A549 (cell line): ENCODE measurements at regions not wholly inside any gene's neighbourhood (a gene's known extent, or its start where the extent isn't known, plus 50 kb on each side); places are given as distances from the start of the nearest gene placed in this dataset.

ENCODE experiments used
- JUNB ChIP-seq: fragments of >200 bp; sonication (Bioruptor Twin); formaldehyde crosslinking; IDR thresholded peaks from 2 replicates; pipeline ENCODE4 v1.6.1; 2016
- MAFK ChIP-seq: fragments of 450-650 bp; IDR thresholded peaks from 2 replicates; pipeline ENCODE4 v1.6.1; 2014; ENCODE audit not compliant: partially characterized antibody
- POLR2A ChIP-seq: IDR thresholded peaks from 2 replicates; pipeline ENCODE4 v1.6.1; 2012; ENCODE audit warnings: mild to moderate bottlenecking, low read length
- ZC3H11A ChIP-seq: fragments of 450-650 bp; IDR thresholded peaks from 2 replicates; pipeline ENCODE4 v1.6.1; 2014; ENCODE audit warnings: antibody characterized with exemption, mild to moderate bottlenecking
- TF ChIP-seq, protein P1 (sequence below): fragments of >200 bp; sonication (Bioruptor Twin); formaldehyde crosslinking; IDR thresholded peaks from 3 replicates; pipeline ENCODE4 v1.5.1; 2016
- TF ChIP-seq, protein P2 (sequence below): IDR thresholded peaks from 2 replicates; pipeline ENCODE4 v1.6.1; 2012

DNA sequence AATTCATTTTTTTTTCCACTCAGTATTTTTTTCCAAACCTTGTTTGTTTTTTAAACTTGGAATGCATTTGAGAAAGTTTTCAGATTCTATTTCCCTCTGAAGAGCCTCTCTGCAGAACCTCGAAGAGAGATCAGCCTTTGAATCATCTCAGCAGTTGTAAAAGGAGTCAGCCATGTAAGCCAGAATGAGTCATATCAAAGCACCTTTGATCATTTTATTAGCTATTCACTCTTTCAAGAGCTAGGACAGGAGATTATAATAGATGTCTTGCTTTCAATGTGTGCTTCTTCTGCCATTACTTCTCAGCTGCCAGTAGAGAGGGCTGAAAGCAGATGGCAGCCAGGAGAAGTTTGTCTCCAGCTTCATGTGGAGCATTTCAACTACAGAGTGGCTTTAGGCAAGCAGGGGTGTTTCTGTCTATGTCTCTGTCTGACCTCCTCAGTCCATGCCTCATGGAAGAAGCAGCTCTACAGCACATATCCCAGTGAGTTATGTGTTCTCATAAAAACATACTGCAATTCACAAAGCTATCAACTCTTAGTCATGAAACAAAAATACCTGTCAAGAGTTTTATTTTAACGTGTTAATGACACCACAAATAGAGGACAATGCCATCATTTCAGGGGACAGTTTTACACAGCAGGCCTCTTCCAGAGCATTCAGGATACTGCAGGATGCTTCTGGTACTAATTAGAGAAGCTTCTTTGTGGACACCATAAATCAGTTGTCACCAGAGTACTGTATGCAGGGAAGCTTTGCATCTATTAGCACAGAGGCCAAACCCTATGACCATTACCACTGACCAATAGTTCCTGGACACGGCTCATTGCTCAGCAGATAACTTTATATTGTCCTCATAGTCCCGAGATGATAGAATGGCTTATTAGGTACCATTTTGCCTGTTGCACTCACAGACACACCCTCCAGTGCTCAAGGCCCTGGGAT, 94.3 kb downstream of the NHLRC3 start:
- TF ChIP-seq, protein P1, sequence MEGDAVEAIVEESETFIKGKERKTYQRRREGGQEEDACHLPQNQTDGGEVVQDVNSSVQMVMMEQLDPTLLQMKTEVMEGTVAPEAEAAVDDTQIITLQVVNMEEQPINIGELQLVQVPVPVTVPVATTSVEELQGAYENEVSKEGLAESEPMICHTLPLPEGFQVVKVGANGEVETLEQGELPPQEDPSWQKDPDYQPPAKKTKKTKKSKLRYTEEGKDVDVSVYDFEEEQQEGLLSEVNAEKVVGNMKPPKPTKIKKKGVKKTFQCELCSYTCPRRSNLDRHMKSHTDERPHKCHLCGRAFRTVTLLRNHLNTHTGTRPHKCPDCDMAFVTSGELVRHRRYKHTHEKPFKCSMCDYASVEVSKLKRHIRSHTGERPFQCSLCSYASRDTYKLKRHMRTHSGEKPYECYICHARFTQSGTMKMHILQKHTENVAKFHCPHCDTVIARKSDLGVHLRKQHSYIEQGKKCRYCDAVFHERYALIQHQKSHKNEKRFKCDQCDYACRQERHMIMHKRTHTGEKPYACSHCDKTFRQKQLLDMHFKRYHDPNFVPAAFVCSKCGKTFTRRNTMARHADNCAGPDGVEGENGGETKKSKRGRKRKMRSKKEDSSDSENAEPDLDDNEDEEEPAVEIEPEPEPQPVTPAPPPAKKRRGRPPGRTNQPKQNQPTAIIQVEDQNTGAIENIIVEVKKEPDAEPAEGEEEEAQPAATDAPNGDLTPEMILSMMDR, result no peak
- TF ChIP-seq ZC3H11A (no peak), JUNB (no peak), MAFK (no peak), POLR2A (no peak)
- TF ChIP-seq, protein P2, sequence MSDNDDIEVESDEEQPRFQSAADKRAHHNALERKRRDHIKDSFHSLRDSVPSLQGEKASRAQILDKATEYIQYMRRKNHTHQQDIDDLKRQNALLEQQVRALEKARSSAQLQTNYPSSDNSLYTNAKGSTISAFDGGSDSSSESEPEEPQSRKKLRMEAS, result no peak
